ENCODE measurements at regions not wholly inside any gene's neighbourhood (a gene's known extent, or its start where the extent isn't known, plus 50 kb on each side); places are given as distances from the start of the nearest gene placed in this dataset.
"Not testable (repeated sequence)": the region's sequence is repeated elsewhere in the genome, so short reads cannot be mapped to it uniquely, and the experiment has no call there.

GRCh38 chr3:189375532-189375931, 203.8 kb downstream of the TPRG1 start:
- DNase-seq (ENCODE audit: low read depth), result no peak
- no peak overlapping the region for H3K4me3 ChIP-seq (ENCODE audit: low read depth, low read length)
- TF ChIP-seq CTCF (IDR thresholded peaks at IDR 0.05; ENCODE audit: low read depth, low read length, missing control alignments), result no peak

GRCh38 chr3:189383630-189384029, 211.9 kb downstream of the TPRG1 start:
- no peak for TF ChIP-seq CTCF (IDR thresholded peaks at IDR 0.05; ENCODE audit: low read depth, low read length, missing control alignments)
- no peak overlapping the region for H3K4me3 ChIP-seq (ENCODE audit: low read depth, low read length)
- no peak for DNase-seq (ENCODE audit: low read depth)

GRCh38 chr3:189385880-189386279, 214.1 kb downstream of the TPRG1 start:
- DNase-seq (ENCODE audit: low read depth); H3K4me3 ChIP-seq (ENCODE audit: low read depth, low read length): not testable (repeated sequence)

GRCh38 chr3:189386739-189387138, 215.0 kb downstream of the TPRG1 start:
- no peak for TF ChIP-seq CTCF (IDR thresholded peaks at IDR 0.05; ENCODE audit: low read depth, low read length, missing control alignments)
- no peak for DNase-seq (ENCODE audit: low read depth)
- no peak overlapping the region for H3K4me3 ChIP-seq (ENCODE audit: low read depth, low read length)

GRCh38 chr3:189389346-189389745, 217.6 kb downstream of the TPRG1 start:
- no peak for DNase-seq (ENCODE audit: low read depth)
- no peak overlapping the region for H3K4me3 ChIP-seq (ENCODE audit: low read depth, low read length)
- no peak for TF ChIP-seq CTCF (IDR thresholded peaks at IDR 0.05; ENCODE audit: low read depth, low read length, missing control alignments)

- TF ChIP-seq CTCF (IDR thresholded peaks at IDR 0.05; ENCODE audit: low read depth, low read length, missing control alignments), result no peak
- no peak for DNase-seq (ENCODE audit: low read depth)
- no peak overlapping the region for H3K4me3 ChIP-seq (ENCODE audit: low read depth, low read length)
Measured at GRCh38 chr3:189393598-189393997, 221.8 kb downstream of the TPRG1 start.

- TF ChIP-seq CTCF (IDR thresholded peaks at IDR 0.05; ENCODE audit: low read depth, low read length, missing control alignments), result no peak
- peak; percentile 57 for DNase-seq (ENCODE audit: low read depth)
- H3K4me3 ChIP-seq (ENCODE audit: low read depth, low read length), result no peak overlapping the region
Measured at GRCh38 chr3:189394599-189395121, 222.9 kb downstream of the TPRG1 start.
